K562 (cell line): ENCODE measurements at regions not wholly inside any gene's neighbourhood (a gene's known extent, or its start where the extent isn't known, plus 50 kb on each side); places are given as distances from the start of the nearest gene placed in this dataset.

Experiments
- CEBPB ChIP-seq: fragments of 450-650 bp; IDR thresholded peaks from 2 replicates; pipeline ENCODE4 v1.6.1; 2016; ENCODE audit warnings: missing genetic modification characterization, missing compliant biosample characterization
- EZH2 ChIP-seq: IDR thresholded peaks from 2 replicates; pipeline ENCODE4 v1.6.1; 2012; ENCODE audit warnings: low read depth, mild to moderate bottlenecking, inconsistent platforms, low read length, borderline replicate concordance
- KDM2B ChIP-seq: fragments of 250-450 bp; sonication (Bioruptor Pico); IDR thresholded peaks from 2 replicates; pipeline ENCODE4 v1.8.0; 2021; ENCODE audit warnings: mild to moderate bottlenecking, moderate library complexity
- MXI1 ChIP-seq: IDR thresholded peaks from 2 replicates; pipeline ENCODE4 v1.6.1; 2011; ENCODE audit warnings: low read depth, mild to moderate bottlenecking, improper control_type of control experiment, low read length
- NBN ChIP-seq: fragments of 450-650 bp; IDR thresholded peaks from 2 replicates; pipeline ENCODE4 v1.6.1; 2016; ENCODE audit warnings: low read depth, mild to moderate bottlenecking
- NCOR1 ChIP-seq: fragments of 450-650 bp; IDR thresholded peaks from 2 replicates; pipeline ENCODE4 v1.6.1; 2016; ENCODE audit warnings: mild to moderate bottlenecking, moderate library complexity
- NFXL1 ChIP-seq: fragments of 450-650 bp; formaldehyde crosslinking; IDR thresholded peaks from 2 replicates; pipeline ENCODE4 v1.4.0; 2021; ENCODE audit warnings: mild to moderate bottlenecking
- NFYB ChIP-seq: IDR thresholded peaks from 2 replicates; pipeline ENCODE4 v1.6.1; 2011; ENCODE audit warnings: mild to moderate bottlenecking, moderate library complexity; ENCODE audit not compliant: insufficient read length; ENCODE audit errors: extremely low read depth
- RNF2 ChIP-seq: sonication (generic); IDR thresholded peaks from 2 replicates; pipeline ENCODE4 v1.6.1; 2016
- XRCC5 ChIP-seq: fragments of 200-400 bp; formaldehyde crosslinking; IDR thresholded peaks from 2 replicates; pipeline ENCODE4 v1.6.1; 2017; ENCODE audit warnings: low read depth, mild to moderate bottlenecking, low read length
- ZFP30 ChIP-seq: fragments of 250-450 bp; sonication (Bioruptor Pico); IDR thresholded peaks from 2 replicates; pipeline ENCODE4 v1.8.0; 2022; ENCODE audit warnings: moderate library complexity, mild to moderate bottlenecking, inconsistent platforms, borderline replicate concordance
- TF ChIP-seq, protein P1 (sequence below), 3 experiments: IDR thresholded peaks in 2 of 3; conservative IDR thresholded peaks in 1 of 3; 2 replicates each; pipeline ENCODE4 v1.5.1; 2011 to 2012; ENCODE audit warnings: low read length in 3 of 3, mild to moderate bottlenecking in 3 of 3, control low read depth in 2 of 3, improper control_type of control experiment in 1 of 3, inconsistent platforms in 1 of 3, low read depth in 1 of 3, mixed read lengths in 1 of 3, moderate library complexity in 1 of 3; ENCODE audit not compliant: insufficient read depth in 2 of 3
- TF ChIP-seq, protein P2 (sequence below): IDR thresholded peaks from 2 replicates; pipeline ENCODE4 v1.6.1; 2011; ENCODE audit not compliant: insufficient read length; ENCODE audit errors: extremely low read depth
- TF ChIP-seq, protein P3 (sequence below): fragments of 250-450 bp; sonication (Bioruptor Pico); IDR thresholded peaks from 2 replicates; pipeline ENCODE4 v1.5.0; 2020; ENCODE audit warnings: mild to moderate bottlenecking

- TF ChIP-seq RNF2: no peak
- no peak for TF ChIP-seq NFYB
- TF ChIP-seq ZFP30: no peak
- TF ChIP-seq, protein P1, sequence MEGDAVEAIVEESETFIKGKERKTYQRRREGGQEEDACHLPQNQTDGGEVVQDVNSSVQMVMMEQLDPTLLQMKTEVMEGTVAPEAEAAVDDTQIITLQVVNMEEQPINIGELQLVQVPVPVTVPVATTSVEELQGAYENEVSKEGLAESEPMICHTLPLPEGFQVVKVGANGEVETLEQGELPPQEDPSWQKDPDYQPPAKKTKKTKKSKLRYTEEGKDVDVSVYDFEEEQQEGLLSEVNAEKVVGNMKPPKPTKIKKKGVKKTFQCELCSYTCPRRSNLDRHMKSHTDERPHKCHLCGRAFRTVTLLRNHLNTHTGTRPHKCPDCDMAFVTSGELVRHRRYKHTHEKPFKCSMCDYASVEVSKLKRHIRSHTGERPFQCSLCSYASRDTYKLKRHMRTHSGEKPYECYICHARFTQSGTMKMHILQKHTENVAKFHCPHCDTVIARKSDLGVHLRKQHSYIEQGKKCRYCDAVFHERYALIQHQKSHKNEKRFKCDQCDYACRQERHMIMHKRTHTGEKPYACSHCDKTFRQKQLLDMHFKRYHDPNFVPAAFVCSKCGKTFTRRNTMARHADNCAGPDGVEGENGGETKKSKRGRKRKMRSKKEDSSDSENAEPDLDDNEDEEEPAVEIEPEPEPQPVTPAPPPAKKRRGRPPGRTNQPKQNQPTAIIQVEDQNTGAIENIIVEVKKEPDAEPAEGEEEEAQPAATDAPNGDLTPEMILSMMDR (IDR thresholded peaks at IDR 0.05 in 2 of 3, conservative IDR thresholded peaks at IDR 0.05 in 1 of 3; ENCODE audit: insufficient read depth in 2 of 3, low read depth in 1 of 3, low read length in 3 of 3): no peak
- TF ChIP-seq NFXL1: no peak
- TF ChIP-seq, protein P2, sequence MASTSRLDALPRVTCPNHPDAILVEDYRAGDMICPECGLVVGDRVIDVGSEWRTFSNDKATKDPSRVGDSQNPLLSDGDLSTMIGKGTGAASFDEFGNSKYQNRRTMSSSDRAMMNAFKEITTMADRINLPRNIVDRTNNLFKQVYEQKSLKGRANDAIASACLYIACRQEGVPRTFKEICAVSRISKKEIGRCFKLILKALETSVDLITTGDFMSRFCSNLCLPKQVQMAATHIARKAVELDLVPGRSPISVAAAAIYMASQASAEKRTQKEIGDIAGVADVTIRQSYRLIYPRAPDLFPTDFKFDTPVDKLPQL: no peak
- TF ChIP-seq NCOR1: no peak
- no peak for TF ChIP-seq XRCC5
- TF ChIP-seq MXI1: no peak
- no peak for TF ChIP-seq KDM2B (CRISPR knock-in tag)
- no peak for TF ChIP-seq CEBPB (tag)
- TF ChIP-seq NBN: no peak
- TF ChIP-seq EZH2: no peak
- TF ChIP-seq, protein P3, sequence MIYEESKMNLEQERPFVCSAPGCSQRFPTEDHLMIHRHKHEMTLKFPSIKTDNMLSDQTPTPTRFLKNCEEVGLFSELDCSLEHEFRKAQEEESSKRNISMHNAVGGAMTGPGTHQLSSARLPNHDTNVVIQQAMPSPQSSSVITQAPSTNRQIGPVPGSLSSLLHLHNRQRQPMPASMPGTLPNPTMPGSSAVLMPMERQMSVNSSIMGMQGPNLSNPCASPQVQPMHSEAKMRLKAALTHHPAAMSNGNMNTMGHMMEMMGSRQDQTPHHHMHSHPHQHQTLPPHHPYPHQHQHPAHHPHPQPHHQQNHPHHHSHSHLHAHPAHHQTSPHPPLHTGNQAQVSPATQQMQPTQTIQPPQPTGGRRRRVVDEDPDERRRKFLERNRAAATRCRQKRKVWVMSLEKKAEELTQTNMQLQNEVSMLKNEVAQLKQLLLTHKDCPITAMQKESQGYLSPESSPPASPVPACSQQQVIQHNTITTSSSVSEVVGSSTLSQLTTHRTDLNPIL (CRISPR knock-in tag): no peak
Observed at GRCh38 chr14:55900749-55901148, 217.5 kb upstream of the PELI2 start.
